22Rv1 (cell line): ENCODE measurements at regions not wholly inside any gene's neighbourhood (a gene's known extent, or its start where the extent isn't known, plus 50 kb on each side); places are given as distances from the start of the nearest gene placed in this dataset.
A peak's percentile ranks its signal among the peaks of the same experiment; 100 is the strongest.

Experiments used
- H3K27ac ChIP-seq: fragments of 450-650 bp; 2 replicates; pipeline ENCODE4 v1.5.1; 2017
- CTCF ChIP-seq: fragments of 450-650 bp; IDR thresholded peaks from 2 replicates; pipeline ENCODE4 v1.5.1; 2017; ENCODE audit warnings: mild to moderate bottlenecking
- ZFX ChIP-seq: fragments of 450-650 bp; IDR thresholded peaks from 2 replicates; pipeline ENCODE4 v1.6.1; 2017; ENCODE audit warnings: antibody characterized with exemption, borderline replicate concordance

- TF ChIP-seq CTCF (no peak), ZFX (no peak)
- H3K27ac ChIP-seq: no peak overlapping the region
Measured at GRCh38 chr15:92531406-92531805, 124.2 kb downstream of the FAM174B start.

- H3K27ac ChIP-seq: no peak overlapping the region
- TF ChIP-seq CTCF (no peak), ZFX (no peak)
Measured at GRCh38 chr15:92528736-92529135, 126.8 kb downstream of the FAM174B start.

- no peak for TF ChIP-seq CTCF
- no peak for TF ChIP-seq ZFX
- peak overlapping the region; percentile 63 for H3K27ac ChIP-seq
Measured at GRCh38 chr15:92527197-92527596, 128.4 kb downstream of the FAM174B start.

- no peak overlapping the region for H3K27ac ChIP-seq
Measured at GRCh38 chr15:92525758-92526245, 129.8 kb downstream of the FAM174B start.

GRCh38 chr15:92524874-92525565 lies 130.6 kb downstream of the FAM174B start:
- no peak overlapping the region for H3K27ac ChIP-seq
- TF ChIP-seq CTCF: no peak
- TF ChIP-seq ZFX: no peak

More at GRCh38 chr15:92525758-92526245, 129.8 kb downstream of the FAM174B start:
- TF ChIP-seq ZFX: no peak
- no peak for TF ChIP-seq CTCF

- TF ChIP-seq ZFX (no peak), CTCF (no peak)
- no peak overlapping the region for H3K27ac ChIP-seq
Measured at GRCh38 chr15:92524161-92524560, 130.5 kb downstream of the ST8SIA2 start.

- H3K27ac ChIP-seq: no peak overlapping the region
- TF ChIP-seq CTCF (no peak), ZFX (no peak)
Measured at GRCh38 chr15:92523176-92523575, 129.5 kb downstream of the ST8SIA2 start.
